Suprapubic skin (tissue), 4 donors: ENCODE measurements at regions not wholly inside any gene's neighbourhood (a gene's known extent, or its start where the extent isn't known, plus 50 kb on each side); places are given as distances from the start of the nearest gene placed in this dataset.
"Not testable (repeated sequence)": the region's sequence is repeated elsewhere in the genome, so short reads cannot be mapped to it uniquely, and the experiment has no call there.

Source experiments
- POLR2A ChIP-seq, 2 donors: fragments of 450-650 bp; IDR thresholded peaks; one replicate each; pipeline ENCODE4 v1.6.1; 2017; ENCODE audit warnings: antibody characterized with exemption in 2 of 2, mild to moderate bottlenecking in 2 of 2, moderate library complexity in 2 of 2
- POLR2AphosphoS5 ChIP-seq, 3 donors: sonication (generic); formaldehyde crosslinking; IDR thresholded peaks; one replicate each; pipeline ENCODE4 v1.6.1; 2017; ENCODE audit warnings: antibody characterized with exemption in 3 of 3
- TF ChIP-seq, protein P1 (sequence below), 2 donors: fragments of 200-600 bp in 1 of 2; fragments of 450-650 bp in 1 of 2; sonication (generic) in 1 of 2; IDR thresholded peaks; one replicate each; pipeline ENCODE4 v1.5.1; 2016 to 2019; ENCODE audit warnings: antibody characterized with exemption in 2 of 2, mild to moderate bottlenecking in 1 of 2, moderate library complexity in 1 of 2

DNA sequence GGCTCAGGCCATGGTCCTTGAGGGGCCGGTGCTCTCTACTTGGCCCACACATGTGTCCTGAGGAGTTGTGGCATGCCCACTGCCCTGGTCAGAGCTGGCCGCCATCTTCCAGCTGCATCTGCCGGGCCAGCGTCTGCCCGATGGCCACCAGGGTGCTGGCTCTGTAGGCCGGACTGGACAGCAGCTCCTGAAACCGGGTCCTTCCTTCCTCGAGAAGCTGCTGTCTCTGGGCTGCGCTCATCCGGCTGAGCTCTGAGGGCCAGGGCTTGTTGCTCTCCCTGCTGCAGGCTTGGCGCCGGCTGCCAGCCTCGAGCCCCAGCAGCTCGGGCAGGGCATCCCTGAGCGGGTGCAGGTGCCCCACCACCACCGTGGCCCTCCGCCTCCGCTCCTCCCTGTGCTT, 182.1 kb downstream of the POTEC start:
- not testable (repeated sequence) for TF ChIP-seq POLR2A, POLR2AphosphoS5 (IDR thresholded peaks at IDR 0.05)
- TF ChIP-seq, protein P1, sequence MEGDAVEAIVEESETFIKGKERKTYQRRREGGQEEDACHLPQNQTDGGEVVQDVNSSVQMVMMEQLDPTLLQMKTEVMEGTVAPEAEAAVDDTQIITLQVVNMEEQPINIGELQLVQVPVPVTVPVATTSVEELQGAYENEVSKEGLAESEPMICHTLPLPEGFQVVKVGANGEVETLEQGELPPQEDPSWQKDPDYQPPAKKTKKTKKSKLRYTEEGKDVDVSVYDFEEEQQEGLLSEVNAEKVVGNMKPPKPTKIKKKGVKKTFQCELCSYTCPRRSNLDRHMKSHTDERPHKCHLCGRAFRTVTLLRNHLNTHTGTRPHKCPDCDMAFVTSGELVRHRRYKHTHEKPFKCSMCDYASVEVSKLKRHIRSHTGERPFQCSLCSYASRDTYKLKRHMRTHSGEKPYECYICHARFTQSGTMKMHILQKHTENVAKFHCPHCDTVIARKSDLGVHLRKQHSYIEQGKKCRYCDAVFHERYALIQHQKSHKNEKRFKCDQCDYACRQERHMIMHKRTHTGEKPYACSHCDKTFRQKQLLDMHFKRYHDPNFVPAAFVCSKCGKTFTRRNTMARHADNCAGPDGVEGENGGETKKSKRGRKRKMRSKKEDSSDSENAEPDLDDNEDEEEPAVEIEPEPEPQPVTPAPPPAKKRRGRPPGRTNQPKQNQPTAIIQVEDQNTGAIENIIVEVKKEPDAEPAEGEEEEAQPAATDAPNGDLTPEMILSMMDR (IDR thresholded peaks at IDR 0.05), result not testable (repeated sequence)
